ENCODE measurements at regions not wholly inside any gene's neighbourhood (a gene's known extent, or its start where the extent isn't known, plus 50 kb on each side); places are given as distances from the start of the nearest gene placed in this dataset.
A peak's percentile ranks its signal among the peaks of the same experiment; 100 is the strongest.

GRCh38 chr2:187274146-187274545 is 173.9 kb downstream of the CALCRL start:
- DNase-seq, result no peak

GRCh38 chr2:187272255-187272654 is 175.8 kb downstream of the CALCRL start:
- DNase-seq, result no peak

DNA sequence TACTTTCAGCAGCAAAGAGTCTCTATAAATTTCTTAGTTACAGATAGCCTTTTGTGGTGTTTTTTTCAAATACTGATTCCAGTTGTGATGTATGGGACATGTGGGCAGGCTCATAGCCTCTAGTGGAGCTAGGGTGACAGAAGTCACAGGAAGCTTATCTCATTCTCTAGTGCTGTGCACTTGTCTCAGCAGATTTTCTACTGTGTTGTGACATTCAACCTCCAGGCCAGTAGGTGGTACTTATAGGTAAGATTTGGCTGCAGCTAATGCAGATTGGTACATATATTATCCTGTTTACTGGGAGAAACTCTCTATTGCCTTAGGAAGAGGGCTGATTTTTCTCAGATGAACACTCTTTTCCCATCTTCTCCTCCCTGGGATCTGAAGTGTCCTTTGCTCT is 176.2 kb downstream of the CALCRL start:
- DNase-seq, result peak; percentile 35

DNA sequence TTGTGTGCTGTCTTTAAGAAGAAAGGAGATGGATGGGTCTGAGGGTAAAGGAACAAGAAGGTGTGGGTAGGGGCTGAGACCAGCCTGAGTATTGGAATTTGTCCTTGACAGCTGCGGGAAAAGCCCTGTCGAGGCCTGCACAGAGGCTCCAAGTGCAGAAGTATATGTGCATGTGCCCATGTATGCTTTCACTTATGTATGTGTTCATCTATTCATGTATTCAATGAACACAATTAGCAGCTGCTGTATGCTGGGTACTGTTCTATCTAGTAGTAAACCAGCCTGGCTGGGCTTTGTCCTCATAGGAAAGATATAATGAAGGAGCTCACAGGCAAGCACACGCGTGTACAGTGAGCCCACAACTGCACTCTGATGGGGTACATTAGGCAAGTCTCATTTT is 181.4 kb downstream of the CALCRL start:
- DNase-seq, result no peak

DNA sequence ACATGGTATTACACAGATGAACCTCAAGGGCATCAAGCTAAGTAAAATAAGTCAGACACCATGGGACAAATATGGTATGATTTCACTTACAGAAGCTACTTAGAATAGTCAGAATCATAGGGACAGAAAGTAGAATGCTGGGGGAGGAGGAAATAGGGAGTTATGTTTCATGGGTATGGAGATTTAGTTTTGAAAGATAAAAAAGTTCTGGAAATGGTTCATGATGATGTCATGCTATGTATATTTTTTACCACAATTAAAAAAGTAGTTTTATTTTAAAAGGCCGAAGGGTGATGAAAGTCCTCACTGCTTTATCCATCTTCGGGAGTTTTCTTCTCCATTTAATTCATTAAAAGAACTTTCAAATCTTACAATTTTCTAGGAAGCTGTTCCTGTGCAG is 181.9 kb downstream of the CALCRL start:
- no peak for DNase-seq

- no peak for DNase-seq
These were observed 183.4 kb downstream of the CALCRL start for GRCh38 chr2:187264612-187265011.

DNA sequence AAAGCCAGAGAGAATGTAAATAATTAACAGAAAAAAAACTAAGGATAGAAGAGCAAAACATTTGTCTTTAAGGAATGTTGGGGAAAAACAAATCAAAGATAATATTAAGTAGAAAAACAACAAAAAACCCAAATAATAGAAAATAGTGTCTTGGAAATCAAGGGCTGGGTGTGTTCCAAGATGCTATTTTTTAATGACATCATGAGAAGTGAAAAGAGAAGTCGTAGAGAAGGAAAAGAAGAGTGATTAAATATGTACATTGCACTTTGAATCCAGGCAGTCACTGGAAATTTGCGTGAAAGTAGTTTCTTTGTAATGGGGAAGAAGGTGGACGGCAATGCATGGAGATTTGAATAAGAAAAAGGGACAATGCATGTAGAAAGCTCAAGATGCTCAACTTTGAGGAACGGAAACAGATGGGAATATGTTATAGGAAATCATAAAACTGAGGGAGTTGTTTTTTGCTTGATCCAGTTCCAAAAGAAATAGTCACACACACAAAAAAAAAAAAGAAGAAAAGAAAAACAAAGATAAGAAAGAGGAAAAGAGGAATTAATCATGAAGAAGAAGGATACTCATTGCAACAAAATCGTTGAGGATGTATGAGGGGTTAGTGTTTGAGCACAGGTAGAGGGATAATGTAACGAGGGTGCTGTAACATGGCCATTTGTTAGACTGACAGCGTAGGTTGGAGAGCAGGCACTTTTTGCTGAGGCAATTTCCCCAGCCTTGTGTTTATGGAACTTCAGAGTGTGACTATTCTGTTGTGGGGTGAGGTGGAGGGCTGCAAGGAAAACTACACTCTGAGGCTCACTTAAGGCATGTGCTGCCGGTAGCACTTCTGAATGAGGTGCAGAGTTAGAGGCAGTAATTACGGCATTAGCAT is 184.1 kb downstream of the CALCRL start:
- no peak for DNase-seq

- DNase-seq, result no peak
These were observed 186.3 kb downstream of the CALCRL start for GRCh38 chr2:187261705-187262104.

- no peak for DNase-seq
These were observed 196.0 kb downstream of the CALCRL start for GRCh38 chr2:187252063-187252462.

GRCh38 chr2:187250137-187250536 is 197.9 kb downstream of the CALCRL start:
- DNase-seq, result no peak

DNA sequence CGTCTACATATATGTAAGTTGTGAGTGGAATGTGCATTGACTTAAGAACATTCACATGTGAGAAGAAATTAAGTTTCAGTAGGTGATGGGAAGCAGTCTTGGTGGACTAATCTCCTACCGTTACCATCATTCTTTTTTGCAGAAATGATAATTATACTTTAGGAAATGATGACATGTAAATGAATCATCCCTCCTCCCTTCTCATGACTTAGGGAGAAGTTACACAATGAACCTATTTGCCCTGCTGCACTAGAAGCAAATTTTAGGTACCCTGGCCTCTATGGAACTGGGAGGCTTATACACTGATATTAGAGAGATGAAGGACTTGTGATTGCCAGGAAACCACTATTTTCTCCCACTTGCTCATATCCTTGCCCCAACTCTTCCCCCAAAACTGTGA is 214.2 kb downstream of the CALCRL start:
- DNase-seq, result no peak

- no peak for DNase-seq
These were observed 215.3 kb downstream of the CALCRL start for GRCh38 chr2:187232749-187233148.

- no peak for DNase-seq
These were observed 218.0 kb downstream of the CALCRL start for GRCh38 chr2:187230088-187230487.

DNA sequence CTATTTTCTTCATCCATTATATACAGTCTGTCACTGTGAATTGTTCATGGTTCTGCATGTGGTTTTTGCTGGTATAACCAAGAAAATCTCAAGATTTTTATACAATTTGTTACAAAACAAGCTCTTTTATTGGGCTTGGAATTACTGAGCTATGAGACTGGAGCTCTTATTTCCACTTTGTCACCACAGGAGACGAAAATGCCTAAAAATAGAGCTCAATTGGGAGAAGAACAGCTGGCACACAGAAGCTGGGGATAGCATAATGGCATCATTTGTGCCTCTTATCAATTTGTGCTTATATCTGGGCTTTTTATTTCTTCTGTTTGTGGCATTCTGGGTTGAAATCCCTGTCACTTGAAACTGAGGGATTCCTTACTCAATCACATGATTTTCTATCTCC is 219.1 kb downstream of the CALCRL start:
- no peak for DNase-seq

- no peak for DNase-seq
These were observed 223.1 kb downstream of the CALCRL start for GRCh38 chr2:187224989-187225388.

GRCh38 chr2:187220071-187220470 is 228.0 kb downstream of the CALCRL start:
- no peak for DNase-seq

GRCh38 chr2:187215532-187216240 is 232.4 kb downstream of the CALCRL start:
- DNase-seq, result no peak

- DNase-seq, result no peak
These were observed 233.7 kb downstream of the CALCRL start for GRCh38 chr2:187214306-187214705.

DNA sequence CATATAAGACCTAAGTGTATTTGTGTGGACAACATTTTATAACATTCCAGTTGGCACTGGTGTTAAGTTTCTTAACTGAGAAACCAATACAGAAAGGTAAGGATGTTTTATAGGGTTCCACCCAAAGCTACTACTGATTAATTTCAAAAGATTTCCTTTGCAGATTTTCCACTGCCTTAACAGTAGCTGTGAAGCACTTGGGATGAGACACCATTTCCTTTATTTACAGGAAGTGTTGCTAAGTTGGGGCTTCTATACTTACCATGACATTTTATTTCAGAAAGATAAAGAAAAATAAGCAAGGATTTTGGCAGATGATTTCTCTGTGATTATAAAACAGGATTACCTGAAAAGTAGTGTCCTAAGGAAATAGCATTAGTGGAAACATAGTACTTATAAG is 234.3 kb downstream of the CALCRL start:
- no peak for DNase-seq

- no peak for DNase-seq
These were observed 237.3 kb downstream of the CALCRL start for GRCh38 chr2:187210726-187211125.

DNA sequence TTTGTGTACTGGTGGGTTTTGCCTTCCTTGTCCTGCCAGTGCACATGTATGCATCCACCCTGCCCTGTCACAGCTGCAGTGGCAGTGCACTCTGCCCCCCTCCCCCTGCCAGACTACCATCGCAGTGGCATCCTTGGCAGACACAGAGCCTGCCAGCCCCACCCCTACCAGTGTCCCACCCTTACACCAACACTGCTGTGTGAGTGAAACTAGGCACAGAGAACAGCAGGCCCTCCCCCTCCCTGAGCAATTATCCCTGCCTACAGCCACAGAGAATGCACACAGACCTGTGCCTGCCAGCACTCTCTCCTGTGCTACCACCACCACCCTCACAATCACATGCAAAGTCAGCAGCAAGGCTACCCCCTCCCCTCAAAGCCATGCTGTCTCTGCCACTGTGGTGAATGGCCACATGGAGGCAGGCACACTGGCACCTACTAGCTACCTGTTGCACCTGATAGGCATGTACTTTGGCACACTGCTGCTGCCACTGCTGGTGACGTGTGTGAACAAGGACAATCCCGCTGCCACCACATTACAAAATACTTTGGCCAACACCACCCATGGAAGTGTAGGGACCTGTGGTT is 239.8 kb downstream of the CALCRL start:
- DNase-seq, result no peak

- no peak for DNase-seq
These were observed 240.9 kb downstream of the CALCRL start for GRCh38 chr2:187207126-187207525.

DNA sequence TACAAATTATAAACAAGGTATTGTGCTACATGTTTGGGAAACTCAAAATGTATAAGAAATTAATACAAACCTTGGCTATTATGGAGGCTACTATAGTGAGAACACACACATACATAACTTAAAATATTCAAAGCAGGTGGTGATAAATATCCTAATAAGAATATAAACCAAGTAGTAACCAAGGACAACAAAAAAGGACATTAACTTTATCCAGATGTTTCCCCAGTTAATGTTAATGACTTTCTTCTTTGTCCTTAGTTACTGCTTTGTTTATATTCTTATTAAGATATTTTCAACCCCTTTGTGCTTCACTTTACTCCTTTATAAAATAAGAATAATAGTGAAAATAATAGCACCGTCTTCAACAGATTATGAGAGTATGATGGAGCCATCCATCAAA is 241.6 kb downstream of the CALCRL start:
- no peak for DNase-seq

GRCh38 chr2:187206071-187206470 is 242.0 kb downstream of the CALCRL start:
- no peak for DNase-seq

All from DMS53 (cell line).